Calu3 (cell line): ENCODE measurements at regions not wholly inside any gene's neighbourhood (a gene's known extent, or its start where the extent isn't known, plus 50 kb on each side); places are given as distances from the start of the nearest gene placed in this dataset.
"Not testable (repeated sequence)": the region's sequence is repeated elsewhere in the genome, so short reads cannot be mapped to it uniquely, and the experiment has no call there.

Experiments used
- BruUV-seq: library from RNA; stranded (reverse); fragments of 400-500 nt; replicated peaks from 2 replicates; lab custom pipeline; 2021; lab: Mats Ljungman, UMichigan
- CTCF ChIA-PET: fragments of 300-600 bp; sonication (Branson Sonifier 250); formaldehyde crosslinking; loops from one replicate; lab custom pipeline; 2022; ENCODE audit warnings: antibody characterized with exemption; lab: Charles Lee
- DNase-seq: peaks from one replicate; pipeline ENCODE4 v3.0.0; 2022
- H3K27ac Mint-ChIP-seq: one replicate; pipeline ENCODE4 v1.8.0; 2022; ENCODE audit warnings: mixed read lengths; ENCODE audit not compliant: unreplicated experiment
- H3K27me3 Mint-ChIP-seq: one replicate; pipeline ENCODE4 v1.8.0; 2022; ENCODE audit warnings: mixed read lengths; ENCODE audit not compliant: unreplicated experiment
- H3K36me3 Mint-ChIP-seq: one replicate; pipeline ENCODE4 v1.8.0; 2022; ENCODE audit warnings: mild to moderate bottlenecking, moderate library complexity, mixed read lengths; ENCODE audit not compliant: insufficient read depth, unreplicated experiment
- H3K4me1 Mint-ChIP-seq: one replicate; pipeline ENCODE4 v1.8.0; 2022; ENCODE audit warnings: mild to moderate bottlenecking, low read depth, mixed read lengths; ENCODE audit not compliant: unreplicated experiment
- H3K4me3 Mint-ChIP-seq: one replicate; pipeline ENCODE4 v1.8.0; 2022; ENCODE audit warnings: mild to moderate bottlenecking, low read depth, moderate library complexity, mixed read lengths; ENCODE audit not compliant: unreplicated experiment
- H3K9me3 Mint-ChIP-seq: one replicate; pipeline ENCODE4 v1.8.0; 2022; ENCODE audit warnings: low read depth, mixed read lengths; ENCODE audit not compliant: unreplicated experiment
- intact Hi-C: fragments of 100-400 bp; cut with micrococcal nuclease; formaldehyde crosslinking; loops from one replicate; pipeline ENCODE4 v1.10.0; 2022; ENCODE audit not compliant: unreplicated experiment
- TF ChIP-seq, protein P1 (sequence below): fragments of 200-600 bp; IDR thresholded peaks from one replicate; pipeline ENCODE4 v1.8.0; 2022; ENCODE audit warnings: antibody characterized with exemption; ENCODE audit not compliant: unreplicated experiment

DNA sequence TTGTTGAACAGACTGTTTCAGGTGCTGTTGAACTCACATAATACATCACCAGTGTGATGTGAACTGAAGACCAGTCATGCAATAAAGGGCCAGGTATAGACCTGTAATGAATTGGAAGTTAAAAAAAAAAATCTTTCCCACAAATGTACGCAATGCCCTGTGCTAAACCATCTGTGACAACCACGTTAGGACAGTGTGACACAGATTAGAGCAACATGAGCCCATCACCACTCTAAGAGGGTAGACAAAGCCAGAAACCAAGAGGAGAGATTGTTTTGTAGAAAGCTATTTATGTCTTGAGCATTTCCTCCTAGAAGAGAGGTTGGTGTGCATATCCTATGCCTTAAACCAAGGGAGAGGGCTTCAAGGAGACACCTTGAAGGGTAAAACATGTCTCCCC, 77.0 kb upstream of the BEND6 start:
- CTCF ChIA-PET = no interaction called here

DNA sequence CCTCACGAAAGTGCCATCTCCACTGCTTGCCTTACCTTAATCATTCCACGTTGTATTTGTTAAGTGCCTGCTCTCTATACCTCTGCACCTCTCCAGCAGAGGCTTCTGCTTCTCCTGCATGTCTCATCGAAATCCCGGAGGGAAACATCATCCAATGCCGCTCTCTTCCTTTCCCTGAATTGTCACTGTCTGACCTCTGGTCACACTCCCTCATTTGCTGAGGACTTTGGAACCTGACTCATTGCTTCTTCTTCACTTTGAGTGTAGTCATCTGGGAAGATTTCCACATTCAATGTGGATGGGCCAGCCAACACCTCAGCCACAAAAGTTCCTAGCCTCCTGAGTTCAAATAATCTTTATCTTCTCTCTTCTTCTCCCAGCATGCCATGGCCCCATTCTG, 78.9 kb upstream of the BEND6 start:
- no peak overlapping the region for H3K4me3 Mint-ChIP-seq

More for the DNA sequence above, 77.0 kb upstream of the BEND6 start:
- no peak for DNase-seq
- TF ChIP-seq, protein P1, sequence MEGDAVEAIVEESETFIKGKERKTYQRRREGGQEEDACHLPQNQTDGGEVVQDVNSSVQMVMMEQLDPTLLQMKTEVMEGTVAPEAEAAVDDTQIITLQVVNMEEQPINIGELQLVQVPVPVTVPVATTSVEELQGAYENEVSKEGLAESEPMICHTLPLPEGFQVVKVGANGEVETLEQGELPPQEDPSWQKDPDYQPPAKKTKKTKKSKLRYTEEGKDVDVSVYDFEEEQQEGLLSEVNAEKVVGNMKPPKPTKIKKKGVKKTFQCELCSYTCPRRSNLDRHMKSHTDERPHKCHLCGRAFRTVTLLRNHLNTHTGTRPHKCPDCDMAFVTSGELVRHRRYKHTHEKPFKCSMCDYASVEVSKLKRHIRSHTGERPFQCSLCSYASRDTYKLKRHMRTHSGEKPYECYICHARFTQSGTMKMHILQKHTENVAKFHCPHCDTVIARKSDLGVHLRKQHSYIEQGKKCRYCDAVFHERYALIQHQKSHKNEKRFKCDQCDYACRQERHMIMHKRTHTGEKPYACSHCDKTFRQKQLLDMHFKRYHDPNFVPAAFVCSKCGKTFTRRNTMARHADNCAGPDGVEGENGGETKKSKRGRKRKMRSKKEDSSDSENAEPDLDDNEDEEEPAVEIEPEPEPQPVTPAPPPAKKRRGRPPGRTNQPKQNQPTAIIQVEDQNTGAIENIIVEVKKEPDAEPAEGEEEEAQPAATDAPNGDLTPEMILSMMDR = no peak
- Mint-ChIP-seq H3K36me3 (no peaks in the 10 kb centered on the region), H3K27me3 (no peaks in the 10 kb centered on the region), H3K9me3 (peaks cover 6% of the 10 kb centered on the region), H3K4me1 (peaks cover 17% of the 10 kb centered on the region), H3K27ac (no peak overlapping the region), H3K4me3 (no peak overlapping the region)
- intact Hi-C loops = no loop called here
- no TSS peak for BruUV-seq

DNA sequence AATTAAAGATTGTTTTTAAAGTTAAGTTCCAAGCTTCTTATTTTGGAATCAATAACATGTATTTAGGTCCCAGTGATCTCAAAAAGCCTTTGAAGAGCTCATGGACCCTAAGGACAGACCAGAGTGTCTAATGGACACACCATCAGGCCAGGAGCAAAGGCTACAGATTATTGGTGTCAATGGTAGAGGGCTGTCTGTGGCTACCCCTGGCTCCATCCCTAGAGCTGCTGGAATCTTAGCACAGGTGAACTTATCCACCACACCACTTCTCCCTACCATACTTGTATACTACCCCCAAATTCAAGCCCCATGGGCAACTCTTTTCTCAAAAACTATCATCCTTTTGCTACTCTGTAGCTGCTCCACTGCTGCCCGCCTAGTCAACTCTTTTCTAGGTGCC, 79.4 kb upstream of the BEND6 start:
- Mint-ChIP-seq H3K36me3 (no peaks in the 10 kb centered on the region), H3K9me3 (peaks cover 6% of the 10 kb centered on the region), H3K27ac (no peak overlapping the region), H3K4me3 (no peak overlapping the region), H3K4me1 (peaks cover 17% of the 10 kb centered on the region), H3K27me3 (no peaks in the 10 kb centered on the region)
- BruUV-seq = no TSS peak
- intact Hi-C loops = no loop called here
- TF ChIP-seq, protein P1 = no peak
- no peak for DNase-seq
- CTCF ChIA-PET = interaction anchor here (1.0 kb wide), 1 partner anchor 29 kb away, joined by 3 read pairs; no protein-coding TSS in a partner anchor

More for the DNA sequence above, 78.9 kb upstream of the BEND6 start:
- intact Hi-C loops = no loop called here
- Mint-ChIP-seq H3K27me3 (no peaks in the 10 kb centered on the region), H3K9me3 (peaks cover 6% of the 10 kb centered on the region), H3K27ac (no peak overlapping the region), H3K4me1 (peaks cover 17% of the 10 kb centered on the region), H3K36me3 (no peaks in the 10 kb centered on the region)
- no peak for DNase-seq
- TF ChIP-seq, protein P1 = no peak
- CTCF ChIA-PET = interaction anchor here (0.6 to 1.0 kb wide), 2 partner anchors 28 to 182 kb away, joined by 3 read pairs; no protein-coding TSS in a partner anchor
- no TSS peak for BruUV-seq

DNA sequence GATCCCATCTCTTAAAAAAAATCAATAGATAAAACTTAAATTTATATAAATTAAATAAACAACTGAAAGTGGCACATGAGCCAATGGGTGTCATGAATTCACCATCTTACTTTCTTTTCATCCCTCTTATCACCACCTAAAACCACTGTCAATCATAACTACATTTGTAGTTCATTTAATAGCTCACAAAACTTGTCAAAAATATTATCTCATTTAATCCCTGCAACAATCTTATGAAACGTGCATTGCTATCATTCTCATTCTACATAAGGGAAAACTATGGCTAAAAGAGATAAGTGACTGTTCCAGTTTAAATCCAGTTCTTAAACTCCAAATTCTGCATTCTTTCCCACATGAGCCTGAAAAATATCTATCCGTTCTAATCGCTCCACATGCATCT, 80.6 kb upstream of the BEND6 start:
- no peaks in the 10 kb centered on the region for H3K27me3 Mint-ChIP-seq
- TF ChIP-seq, protein P1 = no peak
- BruUV-seq = no TSS peak
- H3K4me3 Mint-ChIP-seq = no peak overlapping the region
- DNase-seq = no peak
- H3K9me3 Mint-ChIP-seq = peaks cover 6% of the 10 kb centered on the region
- H3K27ac Mint-ChIP-seq = no peak overlapping the region
- H3K4me1 Mint-ChIP-seq = peaks cover 25% of the 10 kb centered on the region
- H3K36me3 Mint-ChIP-seq = no peaks in the 10 kb centered on the region
- intact Hi-C loops = no loop called here
- CTCF ChIA-PET = interaction anchor here (0.7 kb wide), 1 partner anchor 204 kb away, joined by 3 read pairs; no protein-coding TSS in a partner anchor

DNA sequence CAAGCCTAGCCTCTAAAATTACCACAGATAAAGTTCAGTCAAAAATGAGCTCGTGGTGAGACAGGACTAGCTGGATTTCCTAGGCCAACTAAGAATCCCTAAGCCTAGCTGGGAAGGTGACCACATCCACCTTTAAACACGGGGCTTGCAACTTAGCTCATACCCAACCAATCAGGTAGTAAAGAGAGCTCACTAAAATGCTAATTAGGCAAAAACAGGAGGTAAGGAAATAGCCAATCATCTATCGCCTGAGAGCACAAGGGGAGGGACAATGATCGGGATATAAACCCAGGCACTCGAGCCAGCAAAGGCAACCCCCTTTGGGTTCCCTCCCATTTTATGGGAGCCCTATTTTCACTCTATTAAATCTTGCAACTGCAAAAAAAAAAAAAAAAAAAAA, 84.9 kb upstream of the BEND6 start:
- intact Hi-C loops, H3K27me3 Mint-ChIP-seq, DNase-seq, H3K27ac Mint-ChIP-seq, H3K36me3 Mint-ChIP-seq, H3K9me3 Mint-ChIP-seq, BruUV-seq, H3K4me3 Mint-ChIP-seq: not testable (repeated sequence)
- CTCF ChIA-PET = interaction anchor here (0.5 to 0.7 kb wide), 3 partner anchors 98 to 1423 kb away, joined by 3 to 5 read pairs (median 3); no protein-coding TSS in a partner anchor
- peaks cover 38% of the 10 kb centered on the region for H3K4me1 Mint-ChIP-seq
